Fibroblast of lung (primary cell): ENCODE measurements at regions not wholly inside any gene's neighbourhood (a gene's known extent, or its start where the extent isn't known, plus 50 kb on each side); places are given as distances from the start of the nearest gene placed in this dataset.

ENCODE experiments used
- DNase-seq, 2 donors: peaks; one replicate each; pipeline versions ENCODE4 v3.0.0 to v3.0.0-alpha.2; 2010; ENCODE audit warnings: low read depth in 2 of 2
- H2AFZ ChIP-seq: 2 replicates; pipeline ENCODE4 v1.5.1; 2012; ENCODE audit warnings: low read length, control low read depth, inconsistent platforms
- H3K27ac ChIP-seq: 2 replicates; pipeline ENCODE4 v1.5.1; 2011; ENCODE audit warnings: low read length, control low read depth; ENCODE audit not compliant: insufficient read depth
- H3K27me3 ChIP-seq: 2 replicates; pipeline ENCODE4 v1.5.1; 2011; ENCODE audit warnings: mild to moderate bottlenecking, low read length; ENCODE audit not compliant: control insufficient read depth, insufficient read depth
- H3K36me3 ChIP-seq: 2 replicates; pipeline ENCODE4 v1.5.1; 2011; ENCODE audit warnings: low read length; ENCODE audit not compliant: control insufficient read depth, insufficient read depth
- H3K4me1 ChIP-seq: 2 replicates; pipeline ENCODE4 v1.5.1; 2011; ENCODE audit warnings: low read length; ENCODE audit not compliant: control insufficient read depth, insufficient read depth; ENCODE audit errors: extremely low read depth
- H3K4me2 ChIP-seq: 2 replicates; pipeline ENCODE4 v1.5.1; 2011; ENCODE audit warnings: low read length, control low read depth; ENCODE audit not compliant: insufficient read depth; ENCODE audit errors: extremely low read depth
- H3K4me3 ChIP-seq, 4 experiments: fragments of 200-600 bp in 1 of 4; sonication (generic) in 1 of 4; replicated peaks in 1 of 4; 2 replicates each; pipeline ENCODE4 v1.5.1; 2011 to 2016; ENCODE audit warnings: low read length in 4 of 4, low read depth in 3 of 4, mild to moderate bottlenecking in 3 of 4, control low read depth in 2 of 4, inconsistent platforms in 1 of 4, mixed read lengths in 1 of 4; ENCODE audit not compliant: insufficient read depth in 1 of 4; ENCODE audit errors: control extremely low read depth in 1 of 4
- H3K79me2 ChIP-seq: 2 replicates; pipeline ENCODE4 v1.5.1; 2012; ENCODE audit warnings: mild to moderate bottlenecking, low read length, inconsistent platforms; ENCODE audit not compliant: control insufficient read depth, insufficient read depth
- H3K9ac ChIP-seq: 2 replicates; pipeline ENCODE4 v1.5.1; 2011; ENCODE audit warnings: mild to moderate bottlenecking, low read length, control low read depth; ENCODE audit not compliant: insufficient read depth
- H3K9me3 ChIP-seq: 2 replicates; pipeline ENCODE4 v1.5.1; 2012; ENCODE audit warnings: low read depth, low read length; ENCODE audit not compliant: control insufficient read depth, insufficient read depth
- H4K20me1 ChIP-seq: 2 replicates; pipeline ENCODE4 v1.5.1; 2011; ENCODE audit warnings: low read length; ENCODE audit not compliant: control insufficient read depth, insufficient read depth; ENCODE audit errors: extremely low read depth
- CTCF ChIP-seq, 2 donors: IDR thresholded peaks in 1 of 2; conservative IDR thresholded peaks in 1 of 2; 1 replicate in 1 of 2; 2 replicates in 1 of 2; pipeline ENCODE4 v1.5.1; 2011 to 2012; ENCODE audit warnings: low read length in 2 of 2, control low read depth in 1 of 2, inconsistent platforms in 1 of 2, low read depth in 1 of 2, mild to moderate bottlenecking in 1 of 2
- EZH2 ChIP-seq: IDR thresholded peaks from 2 replicates; pipeline ENCODE4 v1.5.1; 2012; ENCODE audit warnings: low read length, control low read depth, mild to moderate bottlenecking; ENCODE audit errors: missing control alignments

GRCh38 chr3:25291481-25291905 lies 136.6 kb upstream of the RARB start:
- no peaks in the 10 kb centered on the region for H3K4me1 ChIP-seq
- no peak overlapping the region for H2AFZ ChIP-seq
- H3K79me2 ChIP-seq = no peaks in the 10 kb centered on the region
- no peak for DNase-seq
- H3K9me3 ChIP-seq = no peaks in the 10 kb centered on the region
- H4K20me1 ChIP-seq = no peaks in the 10 kb centered on the region
- no peak for TF ChIP-seq CTCF (conservative IDR thresholded peaks at IDR 0.05 in 1 of 2, IDR thresholded peaks at IDR 0.05 in 1 of 2; ENCODE audit: low read depth in 1 of 2, low read length in 2 of 2)
- no peak for TF ChIP-seq EZH2
- H3K4me2 ChIP-seq = no peak overlapping the region
- no peaks in the 10 kb centered on the region for H3K27me3 ChIP-seq
- no peak overlapping the region for H3K4me3 ChIP-seq
- no peak overlapping the region for H3K9ac ChIP-seq
- no peak overlapping the region for H3K27ac ChIP-seq
- H3K36me3 ChIP-seq = no peaks in the 10 kb centered on the region

DNA sequence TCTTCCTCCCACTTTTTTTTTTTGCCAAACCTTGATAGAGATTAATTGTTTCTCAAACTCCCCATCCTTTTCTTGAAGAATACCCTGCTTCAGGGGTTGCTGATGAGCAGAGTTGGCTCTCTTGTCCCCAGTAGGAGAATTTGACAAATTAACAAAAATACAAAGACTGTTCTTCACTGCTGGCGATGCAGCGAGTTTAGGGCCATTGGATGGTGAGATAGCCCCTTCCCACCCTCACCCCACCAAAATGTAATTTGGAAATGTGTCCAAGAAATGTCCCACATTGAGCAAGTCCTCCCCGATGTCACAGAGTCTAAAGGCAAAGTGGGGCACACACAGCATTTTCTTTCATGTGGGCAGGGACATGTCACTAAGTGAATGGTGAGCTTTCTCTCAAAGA lies 136.0 kb upstream of the RARB start:
- H2AFZ ChIP-seq = no peak overlapping the region
- H3K9ac ChIP-seq = no peak overlapping the region
- no peaks in the 10 kb centered on the region for H3K9me3 ChIP-seq
- no peaks in the 10 kb centered on the region for H3K4me1 ChIP-seq
- H3K4me2 ChIP-seq = no peak overlapping the region
- no peaks in the 10 kb centered on the region for H4K20me1 ChIP-seq
- no peaks in the 10 kb centered on the region for H3K36me3 ChIP-seq
- H3K27me3 ChIP-seq = no peaks in the 10 kb centered on the region
- TF ChIP-seq CTCF (conservative IDR thresholded peaks at IDR 0.05 in 1 of 2, IDR thresholded peaks at IDR 0.05 in 1 of 2; ENCODE audit: low read depth in 1 of 2, low read length in 2 of 2) = no peak
- no peak for TF ChIP-seq EZH2
- no peak overlapping the region for H3K27ac ChIP-seq
- H3K4me3 ChIP-seq = no peak overlapping the region
- DNase-seq = no peak
- no peaks in the 10 kb centered on the region for H3K79me2 ChIP-seq

GRCh38 chr3:25292595-25292994 lies 135.5 kb upstream of the RARB start:
- TF ChIP-seq CTCF (conservative IDR thresholded peaks at IDR 0.05 in 1 of 2, IDR thresholded peaks at IDR 0.05 in 1 of 2; ENCODE audit: low read depth in 1 of 2, low read length in 2 of 2) (no peak), EZH2 (no peak)
- Histone ChIP-seq H3K27ac (no peak overlapping the region), H3K36me3 (no peaks in the 10 kb centered on the region), H3K9ac (no peak overlapping the region), H3K9me3 (no peaks in the 10 kb centered on the region), H2AFZ (no peak overlapping the region), H3K4me1 (no peaks in the 10 kb centered on the region), H3K4me2 (no peak overlapping the region), H3K27me3 (no peaks in the 10 kb centered on the region), H4K20me1 (no peaks in the 10 kb centered on the region), H3K4me3 (no peak overlapping the region), H3K79me2 (no peaks in the 10 kb centered on the region)
- DNase-seq = no peak
